Progenitor cell of endocrine pancreas (in vitro differentiated cells): ENCODE measurements at regions not wholly inside any gene's neighbourhood (a gene's known extent, or its start where the extent isn't known, plus 50 kb on each side); places are given as distances from the start of the nearest gene placed in this dataset.

Experiments used
- DNase-seq: peaks from one replicate; pipeline ENCODE4 v3.0.0; 2021; ENCODE audit warnings: low spot score; ENCODE audit not compliant: unreplicated experiment
- H3K27ac Mint-ChIP-seq: 2 replicates; pipeline ENCODE4 v1.8.0; 2021; ENCODE audit warnings: mild to moderate bottlenecking, moderate library complexity, mixed read lengths
- H3K27me3 Mint-ChIP-seq: 2 replicates; pipeline ENCODE4 v1.8.0; 2021; ENCODE audit warnings: mixed read lengths
- H3K36me3 Mint-ChIP-seq: 2 replicates; pipeline ENCODE4 v1.8.0; 2022; ENCODE audit warnings: mixed read lengths; ENCODE audit not compliant: insufficient read depth
- H3K4me1 Mint-ChIP-seq: 2 replicates; pipeline ENCODE4 v1.8.0; 2021; ENCODE audit warnings: low read depth, mixed read lengths
- H3K4me3 Mint-ChIP-seq: 2 replicates; pipeline ENCODE4 v1.8.0; 2021; ENCODE audit warnings: low read depth, mild to moderate bottlenecking, moderate library complexity, mixed read lengths
- H3K9me3 Mint-ChIP-seq: 2 replicates; pipeline ENCODE4 v1.8.0; 2021; ENCODE audit warnings: low read depth, mixed read lengths
- TF ChIP-seq, protein P1 (sequence below): fragments of 200-600 bp; sonication (generic); IDR thresholded peaks from one replicate; pipeline ENCODE4 v1.5.0; 2021; ENCODE audit warnings: antibody characterized with exemption, mild to moderate bottlenecking; ENCODE audit not compliant: unreplicated experiment

DNA sequence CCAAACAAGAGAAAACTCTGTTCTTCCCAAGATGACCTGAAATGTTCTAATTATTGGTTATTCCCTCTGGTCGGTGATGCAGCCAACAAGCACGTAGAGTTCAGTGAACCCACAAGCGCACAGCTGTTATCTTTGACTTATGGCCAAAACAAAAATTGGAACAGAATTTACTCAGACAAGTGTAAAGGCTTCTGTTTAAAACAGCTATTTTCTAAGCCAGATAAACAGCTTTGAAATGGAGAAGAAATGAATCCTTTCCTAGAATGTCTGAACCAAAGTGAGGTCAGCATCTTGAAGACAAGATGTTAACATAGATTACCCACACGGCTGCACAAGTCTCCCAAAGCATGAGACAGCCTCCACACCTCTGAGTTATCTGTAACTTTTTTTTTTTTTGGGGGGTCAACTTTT lies 669.2 kb downstream of the DIAPH3 start:
- DNase-seq: no peak
- TF ChIP-seq, protein P1, sequence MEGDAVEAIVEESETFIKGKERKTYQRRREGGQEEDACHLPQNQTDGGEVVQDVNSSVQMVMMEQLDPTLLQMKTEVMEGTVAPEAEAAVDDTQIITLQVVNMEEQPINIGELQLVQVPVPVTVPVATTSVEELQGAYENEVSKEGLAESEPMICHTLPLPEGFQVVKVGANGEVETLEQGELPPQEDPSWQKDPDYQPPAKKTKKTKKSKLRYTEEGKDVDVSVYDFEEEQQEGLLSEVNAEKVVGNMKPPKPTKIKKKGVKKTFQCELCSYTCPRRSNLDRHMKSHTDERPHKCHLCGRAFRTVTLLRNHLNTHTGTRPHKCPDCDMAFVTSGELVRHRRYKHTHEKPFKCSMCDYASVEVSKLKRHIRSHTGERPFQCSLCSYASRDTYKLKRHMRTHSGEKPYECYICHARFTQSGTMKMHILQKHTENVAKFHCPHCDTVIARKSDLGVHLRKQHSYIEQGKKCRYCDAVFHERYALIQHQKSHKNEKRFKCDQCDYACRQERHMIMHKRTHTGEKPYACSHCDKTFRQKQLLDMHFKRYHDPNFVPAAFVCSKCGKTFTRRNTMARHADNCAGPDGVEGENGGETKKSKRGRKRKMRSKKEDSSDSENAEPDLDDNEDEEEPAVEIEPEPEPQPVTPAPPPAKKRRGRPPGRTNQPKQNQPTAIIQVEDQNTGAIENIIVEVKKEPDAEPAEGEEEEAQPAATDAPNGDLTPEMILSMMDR: no peak
- H3K9me3 Mint-ChIP-seq: no peaks in the 10 kb centered on the region
- H3K27ac Mint-ChIP-seq: no peak overlapping the region
- no peaks in the 10 kb centered on the region for H3K27me3 Mint-ChIP-seq
- no peak overlapping the region for H3K4me3 Mint-ChIP-seq
- no peaks in the 10 kb centered on the region for H3K4me1 Mint-ChIP-seq
- no peaks in the 10 kb centered on the region for H3K36me3 Mint-ChIP-seq

DNA sequence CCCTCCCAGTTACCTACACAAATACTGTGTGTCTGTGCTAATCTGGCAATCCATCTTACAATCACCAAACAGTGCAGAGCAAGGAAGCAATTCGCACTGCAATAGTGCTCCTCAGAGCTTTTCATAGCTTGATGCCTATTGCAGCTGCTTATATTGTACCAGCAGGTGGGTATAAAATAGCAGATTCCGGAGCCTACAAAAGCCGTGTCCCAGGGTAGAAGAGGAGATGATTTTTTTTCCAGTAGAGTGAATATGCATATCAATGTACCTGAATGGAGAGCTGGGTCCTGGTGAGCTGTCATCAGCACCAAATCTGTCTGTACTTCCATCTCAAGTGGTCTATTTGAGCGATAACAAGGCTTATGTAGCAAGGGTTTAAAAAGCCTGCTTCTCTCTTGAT lies 668.4 kb downstream of the DIAPH3 start:
- Mint-ChIP-seq H3K27me3 (no peaks in the 10 kb centered on the region), H3K9me3 (no peaks in the 10 kb centered on the region), H3K4me1 (no peaks in the 10 kb centered on the region), H3K36me3 (no peaks in the 10 kb centered on the region), H3K4me3 (no peak overlapping the region), H3K27ac (no peak overlapping the region)
- TF ChIP-seq, protein P1: no peak
- DNase-seq: no peak

DNA sequence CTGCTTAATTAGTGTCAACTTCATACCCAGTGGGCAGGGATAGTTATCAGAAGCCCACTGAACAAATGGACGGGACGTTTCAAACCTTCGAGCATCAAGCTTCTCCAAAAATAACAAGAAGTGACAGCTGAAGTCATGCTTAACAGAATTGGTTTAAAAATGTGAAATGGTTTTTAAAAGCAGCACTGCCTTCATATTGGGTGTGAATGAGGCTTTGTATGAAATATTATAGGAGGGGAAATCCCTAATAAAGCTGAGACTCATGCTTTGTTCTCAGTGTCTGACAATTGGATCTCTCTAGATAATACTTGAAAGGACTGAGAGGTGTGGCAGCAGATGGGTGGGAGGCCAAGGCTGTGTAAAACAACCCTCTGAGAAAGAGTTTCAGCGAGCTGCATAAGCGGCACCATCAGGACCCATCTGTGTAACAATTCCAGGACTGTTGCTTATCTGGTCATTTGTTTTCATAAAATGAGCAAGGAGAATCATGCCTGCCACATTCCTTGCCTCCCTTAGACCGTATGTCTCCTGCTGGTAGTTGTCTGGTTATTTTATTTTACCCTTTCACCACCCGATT lies 667.7 kb downstream of the DIAPH3 start:
- TF ChIP-seq, protein P1: no peak
- H3K36me3 Mint-ChIP-seq: no peaks in the 10 kb centered on the region
- H3K27me3 Mint-ChIP-seq: no peaks in the 10 kb centered on the region
- H3K27ac Mint-ChIP-seq: no peak overlapping the region
- no peak for DNase-seq
- no peaks in the 10 kb centered on the region for H3K4me1 Mint-ChIP-seq
- H3K4me3 Mint-ChIP-seq: no peak overlapping the region
- no peaks in the 10 kb centered on the region for H3K9me3 Mint-ChIP-seq

DNA sequence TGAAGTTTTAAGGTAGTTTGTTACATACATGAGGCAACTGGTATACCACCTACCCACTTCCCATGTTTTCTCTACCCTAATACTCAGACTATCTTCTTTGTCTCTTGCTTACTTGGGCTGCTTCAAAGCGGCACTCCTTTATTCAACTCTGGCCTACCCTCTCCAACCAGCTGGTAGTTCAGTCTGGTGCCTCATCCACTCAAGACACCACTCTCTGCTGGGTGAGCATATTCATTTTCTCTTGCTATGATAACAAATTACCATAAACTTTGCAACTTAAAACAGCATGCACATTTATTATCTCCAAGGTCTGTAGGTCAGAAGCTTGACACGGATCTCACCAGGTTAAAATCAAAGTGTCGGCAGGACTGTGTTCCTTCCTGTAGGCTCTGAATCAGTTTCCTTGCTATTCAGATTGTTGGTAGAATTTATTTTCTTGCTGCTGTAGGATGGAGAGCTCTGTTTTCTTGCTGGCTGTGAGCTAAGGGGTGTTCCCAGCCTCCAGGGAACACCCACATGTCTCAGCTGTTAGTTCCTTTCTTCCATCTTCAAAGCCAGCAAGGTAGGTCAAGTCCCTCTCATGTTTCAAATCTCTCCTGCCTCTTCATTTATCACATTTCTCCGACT lies 666.0 kb downstream of the DIAPH3 start:
- H3K9me3 Mint-ChIP-seq: no peaks in the 10 kb centered on the region
- no peaks in the 10 kb centered on the region for H3K4me1 Mint-ChIP-seq
- H3K36me3 Mint-ChIP-seq: no peaks in the 10 kb centered on the region
- DNase-seq: no peak
- no peak overlapping the region for H3K4me3 Mint-ChIP-seq
- TF ChIP-seq, protein P1: no peak
- no peaks in the 10 kb centered on the region for H3K27me3 Mint-ChIP-seq
- no peak overlapping the region for H3K27ac Mint-ChIP-seq

DNA sequence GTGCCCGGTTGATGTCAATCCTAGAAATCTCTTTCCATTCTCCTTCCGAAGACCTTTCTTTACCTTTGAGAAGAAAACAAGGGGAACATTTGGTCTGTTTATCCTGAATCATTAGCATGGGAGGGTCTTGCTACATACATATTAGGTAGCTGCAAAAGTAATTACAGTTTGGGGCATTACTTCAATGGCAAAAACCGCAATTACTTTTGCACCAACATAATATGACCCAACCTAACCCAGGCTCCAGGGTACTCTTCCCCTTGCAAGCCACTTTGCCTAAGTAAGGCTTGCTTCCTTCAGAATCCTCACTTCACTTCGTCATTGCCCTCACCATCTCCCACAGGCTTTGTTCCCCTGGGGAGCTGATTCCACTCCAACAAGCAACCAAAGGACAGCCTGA lies 662.7 kb downstream of the DIAPH3 start:
- peaks cover 4% of the 10 kb centered on the region for H3K27me3 Mint-ChIP-seq
- H3K4me3 Mint-ChIP-seq: no peak overlapping the region
- H3K4me1 Mint-ChIP-seq: no peaks in the 10 kb centered on the region
- H3K36me3 Mint-ChIP-seq: no peaks in the 10 kb centered on the region
- H3K27ac Mint-ChIP-seq: no peak overlapping the region
- no peaks in the 10 kb centered on the region for H3K9me3 Mint-ChIP-seq
- no peak for DNase-seq
- TF ChIP-seq, protein P1: no peak
